ENCODE measurements at regions not wholly inside any gene's neighbourhood (a gene's known extent, or its start where the extent isn't known, plus 50 kb on each side); places are given as distances from the start of the nearest gene placed in this dataset.

- no peak for DNase-seq
These were observed 231.9 kb upstream of the TBC1D5 start for GRCh38 chr3:17974206-17974841.

DNA sequence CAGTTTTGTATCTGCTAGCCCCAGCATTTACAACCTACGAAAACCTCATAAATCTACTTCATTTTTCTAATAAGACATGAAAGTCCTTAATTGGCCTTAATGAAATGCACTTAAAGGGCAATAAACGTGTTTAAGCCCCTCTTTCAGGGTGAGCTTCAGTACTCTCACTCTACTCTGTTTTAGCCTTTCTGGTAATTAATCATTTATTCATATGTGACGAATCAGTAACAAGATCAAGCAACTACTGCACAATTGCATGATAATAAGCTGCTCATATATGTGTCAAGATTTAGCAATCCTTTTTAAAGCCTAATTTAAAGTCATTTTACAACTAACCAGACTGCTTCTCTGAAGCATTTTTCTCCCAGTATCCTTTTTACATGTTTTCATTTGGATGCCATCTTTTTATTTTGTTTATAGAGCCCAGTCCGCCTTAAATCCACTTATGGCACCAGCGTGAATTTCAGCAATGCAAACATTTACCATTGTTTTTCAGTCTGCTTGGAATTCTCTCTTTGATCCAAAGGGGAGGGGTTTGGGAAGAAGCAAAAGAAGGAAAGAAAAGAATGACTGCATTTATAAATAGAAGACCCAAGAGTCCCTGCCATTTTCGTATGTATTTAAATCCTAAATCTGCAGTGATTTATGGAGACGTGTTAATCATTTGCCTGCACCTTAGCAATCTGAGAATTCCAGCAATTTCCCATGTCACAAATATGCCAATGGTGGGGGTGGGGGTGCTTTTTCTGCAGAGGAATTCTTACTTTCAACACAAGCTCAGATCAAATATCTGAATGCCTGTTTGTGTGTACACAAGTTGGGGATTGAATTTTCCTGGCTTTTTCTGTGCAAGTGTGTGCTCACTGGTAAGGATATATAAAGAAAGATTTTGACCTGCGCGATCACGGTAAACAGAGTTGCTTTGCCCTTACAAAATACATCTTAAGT lies 230.8 kb upstream of the TBC1D5 start:
- DNase-seq = no peak

DNA sequence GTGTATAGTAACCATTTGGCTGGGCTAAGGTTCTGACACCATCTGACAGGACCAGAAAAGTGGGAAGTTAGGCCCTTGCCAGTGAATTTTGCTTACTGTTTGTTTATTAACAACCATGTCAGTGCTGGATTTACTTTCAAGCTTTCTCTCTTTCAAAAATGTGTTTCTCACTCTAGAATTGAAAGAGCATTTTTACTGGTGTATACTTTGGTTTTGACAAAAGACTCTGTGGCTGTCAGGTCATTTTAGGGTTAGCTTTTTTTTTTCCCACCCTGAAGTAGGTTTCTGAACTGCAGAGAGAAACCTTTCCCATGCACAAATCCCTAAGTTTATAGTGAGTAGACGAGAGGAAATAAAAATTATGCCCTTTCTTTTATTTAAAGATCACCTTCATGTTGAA lies 230.0 kb upstream of the TBC1D5 start:
- DNase-seq = no peak

GRCh38 chr3:17972030-17972429 lies 229.6 kb upstream of the TBC1D5 start:
- no peak for DNase-seq

GRCh38 chr3:17969985-17970568 lies 227.6 kb upstream of the TBC1D5 start:
- DNase-seq = no peak

- no peak for DNase-seq
These were observed 226.8 kb upstream of the TBC1D5 start for GRCh38 chr3:17969244-17969643.

DNA sequence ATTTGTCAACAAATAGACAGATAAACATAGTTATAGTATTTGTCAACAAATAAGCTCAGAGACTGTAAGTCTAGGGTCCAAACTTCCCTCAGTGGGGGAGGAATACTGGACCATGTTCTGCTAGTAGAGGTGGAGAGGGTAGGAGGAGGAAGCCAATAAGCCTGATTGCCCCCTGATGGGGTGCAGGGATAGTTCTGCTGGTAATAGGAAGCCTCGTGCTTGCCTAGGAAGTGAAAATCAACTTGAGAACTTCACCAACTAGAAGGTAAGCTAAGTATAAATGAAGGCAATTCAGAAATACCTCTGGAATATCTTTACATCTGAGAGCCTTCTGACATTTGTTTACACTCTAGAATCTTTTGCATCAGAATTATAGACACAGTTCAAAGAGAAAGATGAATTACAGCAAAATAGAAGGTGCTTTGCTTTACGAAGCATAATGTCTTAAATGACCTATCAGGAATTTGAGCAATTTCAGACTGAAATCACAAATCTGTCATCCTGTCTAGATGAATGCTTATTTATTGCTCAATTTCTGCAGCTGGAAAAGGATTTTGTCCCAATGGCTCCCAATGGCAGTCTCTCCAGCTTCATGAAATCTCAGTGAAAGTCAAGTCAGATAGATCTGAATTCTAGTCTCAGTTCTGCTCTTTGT lies 225.6 kb upstream of the TBC1D5 start:
- DNase-seq = no peak

DNA sequence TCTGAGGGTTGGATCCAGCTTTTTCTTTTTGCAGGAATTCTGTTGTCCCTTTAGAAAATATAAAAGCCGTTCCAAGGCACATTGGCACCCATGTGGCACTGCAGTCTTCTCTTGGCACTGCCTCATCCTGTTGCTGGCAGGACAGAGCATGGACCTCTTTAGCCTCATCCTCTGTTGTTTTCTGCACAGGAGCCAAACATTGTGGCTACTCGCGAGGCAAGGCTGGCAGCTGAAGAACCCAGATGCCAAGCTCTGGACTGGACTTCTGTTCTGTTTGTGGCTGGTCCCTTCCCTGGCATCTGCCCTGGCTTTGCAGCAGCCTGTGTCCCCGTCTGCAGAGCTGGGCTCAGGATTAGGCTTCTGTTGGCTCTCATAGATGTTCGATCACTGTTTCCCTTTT lies 224.7 kb upstream of the TBC1D5 start:
- DNase-seq = no peak

- DNase-seq = no peak
These were observed 222.9 kb upstream of the TBC1D5 start for GRCh38 chr3:17965331-17965730.

DNA sequence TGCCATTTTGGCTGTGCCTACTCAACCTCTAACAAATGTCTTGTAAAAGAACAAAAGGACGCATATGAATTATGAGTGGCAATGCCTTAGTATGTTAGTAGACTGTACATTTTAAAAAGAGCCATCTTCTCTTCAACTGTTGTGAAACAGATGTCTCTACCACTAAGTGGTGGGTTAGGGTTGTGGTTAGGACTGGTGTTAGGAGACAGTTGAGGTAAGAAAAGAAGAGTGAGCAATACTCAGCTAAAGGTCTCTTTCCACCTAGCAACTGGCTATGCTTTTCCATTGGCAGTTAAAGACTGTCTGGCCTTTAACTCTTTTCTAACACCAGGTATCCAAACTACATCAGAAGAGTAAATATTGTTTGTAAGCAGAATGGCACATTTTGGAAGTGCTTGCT lies 221.7 kb upstream of the TBC1D5 start:
- no peak for DNase-seq

DNA sequence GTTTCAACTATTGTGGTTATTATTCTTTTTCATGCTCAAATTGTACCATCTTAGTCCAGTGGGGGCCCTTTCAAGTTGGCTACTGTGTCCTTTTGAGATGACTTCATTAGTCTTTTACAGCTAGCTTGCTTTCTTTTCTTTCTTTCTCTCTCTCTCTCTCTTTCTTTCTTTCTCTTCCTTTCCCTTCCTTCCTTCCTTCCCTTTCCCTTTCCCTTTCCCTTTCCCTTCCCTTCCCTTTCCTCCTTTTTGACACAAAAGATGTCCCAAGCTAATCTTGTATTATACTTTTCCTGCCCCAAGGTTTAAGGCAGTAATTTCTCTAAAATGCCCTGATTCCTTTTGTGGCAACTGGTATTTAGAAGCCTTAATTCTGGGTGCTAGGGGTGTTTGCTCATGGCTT lies 213.0 kb upstream of the TBC1D5 start:
- DNase-seq = no peak

DNA sequence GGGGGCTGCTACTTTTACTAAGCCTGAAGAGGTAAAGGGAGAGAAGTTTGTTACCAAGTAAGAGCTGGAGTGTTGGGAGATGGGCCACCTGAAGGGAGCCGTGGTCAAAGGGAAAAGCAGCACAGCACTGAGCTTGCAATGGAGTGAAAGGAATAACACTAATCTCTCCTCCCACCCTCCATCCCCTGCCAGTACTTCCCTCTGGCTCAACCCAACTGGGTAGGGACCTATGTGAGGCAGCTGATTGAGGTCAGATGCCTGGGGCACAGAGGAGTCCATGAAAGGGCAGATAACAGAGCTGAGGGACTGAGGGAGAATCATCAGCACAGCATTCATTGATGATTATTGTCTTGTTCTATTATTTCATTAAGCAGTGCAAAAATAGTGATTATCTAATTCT lies 212.4 kb upstream of the TBC1D5 start:
- no peak for DNase-seq

- no peak for DNase-seq
These were observed 208.8 kb upstream of the TBC1D5 start for GRCh38 chr3:17951241-17951640.

DNA sequence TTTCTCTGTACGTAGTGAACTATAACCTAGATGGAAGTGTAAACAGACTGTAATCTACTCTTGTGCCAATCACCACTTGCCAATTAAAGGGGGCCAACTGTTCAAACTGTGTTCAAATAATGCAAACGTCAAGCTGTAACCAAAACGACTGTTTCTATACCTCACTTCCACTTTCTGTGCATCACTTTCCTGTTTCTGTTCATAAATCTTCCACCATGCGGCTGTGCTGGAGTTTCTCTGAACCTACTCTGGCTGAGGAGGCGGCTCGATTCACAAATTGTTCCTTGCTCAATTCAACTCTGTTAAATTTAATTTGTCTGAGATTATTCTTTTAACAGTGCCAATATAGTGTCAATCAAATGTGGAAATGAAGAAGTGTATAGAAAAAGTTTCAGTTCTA lies 206.7 kb upstream of the TBC1D5 start:
- DNase-seq = no peak

GRCh38 chr3:17947833-17948232 lies 205.4 kb upstream of the TBC1D5 start:
- DNase-seq = no peak

- no peak for DNase-seq
These were observed 204.2 kb upstream of the TBC1D5 start for GRCh38 chr3:17946619-17947018.

DNA sequence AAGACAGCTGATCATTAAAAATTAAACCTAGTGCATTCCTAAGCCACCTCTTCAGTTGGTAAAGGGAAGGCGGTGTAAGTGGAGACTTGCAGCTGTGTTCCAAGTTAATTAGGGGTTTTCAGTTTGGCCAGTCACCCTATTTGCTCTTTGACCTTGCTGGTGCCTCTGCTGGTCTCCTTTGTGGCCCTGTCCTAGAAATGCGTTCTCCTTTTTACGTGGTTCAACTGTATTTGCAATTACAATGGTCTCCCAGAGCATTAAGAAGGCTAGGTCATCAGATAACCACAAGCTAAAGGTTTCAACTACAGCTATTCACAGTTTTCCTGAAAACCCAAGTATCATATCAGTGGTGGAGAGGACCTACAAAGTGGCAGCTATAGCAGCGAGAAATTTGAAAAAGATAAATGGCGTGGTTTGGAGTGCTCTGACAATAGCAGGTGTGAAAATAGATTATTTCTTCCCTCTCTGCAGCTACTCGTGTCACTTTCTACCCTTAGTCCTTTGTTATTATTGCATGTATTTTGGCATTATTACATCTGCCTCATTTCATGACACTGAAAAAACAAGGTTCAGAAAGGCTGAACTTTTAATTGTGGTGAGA lies 203.5 kb upstream of the TBC1D5 start:
- DNase-seq = no peak

- no peak for DNase-seq
These were observed 202.8 kb upstream of the TBC1D5 start for GRCh38 chr3:17945018-17945798.

- DNase-seq = no peak
These were observed 200.4 kb upstream of the TBC1D5 start for GRCh38 chr3:17942856-17943255.

DNA sequence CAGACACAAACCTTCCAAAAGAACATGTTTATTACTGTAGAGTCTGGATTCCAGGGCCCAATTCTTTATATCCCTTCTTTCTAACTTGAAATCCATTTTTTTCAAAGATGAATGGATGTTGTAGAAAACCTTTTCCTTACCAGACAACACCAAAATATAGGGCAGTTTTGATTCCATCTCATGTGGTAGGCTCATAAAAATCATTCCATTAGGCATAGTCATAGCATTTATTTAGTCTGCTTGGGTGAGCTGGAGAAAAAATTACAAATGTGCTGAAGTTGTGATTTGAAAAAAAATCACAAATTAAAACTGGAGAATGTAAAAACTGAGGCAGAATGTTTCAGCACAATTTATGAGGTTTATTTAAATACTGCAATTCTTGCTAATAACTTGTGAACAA lies 199.3 kb upstream of the TBC1D5 start:
- no peak for DNase-seq

- DNase-seq = no peak
These were observed 198.7 kb upstream of the TBC1D5 start for GRCh38 chr3:17941152-17941551.

DNA sequence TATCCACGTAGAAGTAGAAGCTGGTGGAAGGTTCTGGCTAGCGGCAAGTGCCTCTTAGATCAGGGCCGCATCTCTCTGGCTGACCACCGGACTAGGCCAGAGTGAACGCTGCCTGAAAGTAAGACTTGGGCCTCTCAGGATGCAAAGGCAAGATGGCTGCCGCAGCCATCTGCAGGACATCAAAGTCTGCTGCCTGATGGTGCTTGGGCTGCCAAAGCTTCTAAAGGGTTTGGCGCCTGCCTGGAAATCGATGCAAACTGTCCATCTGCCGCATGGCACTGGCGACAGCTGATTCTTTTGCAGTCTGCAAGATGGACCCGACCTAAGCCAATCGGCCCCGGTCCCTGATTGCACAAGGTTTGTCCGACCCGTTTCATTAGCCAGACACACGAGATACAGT lies 196.7 kb upstream of the TBC1D5 start:
- DNase-seq = no peak

Measured in stimulated activated CD4-positive, alpha-beta T cell treated with anti-CD3 and anti-CD28 coated beads, Interleukin-4, amount 100 ng/mL, for 1 hour (primary cell).